ENCODE measurements at regions not wholly inside any gene's neighbourhood (a gene's known extent, or its start where the extent isn't known, plus 50 kb on each side); places are given as distances from the start of the nearest gene placed in this dataset.
A peak's percentile ranks its signal among the peaks of the same experiment; 100 is the strongest.
"Not testable (repeated sequence)": the region's sequence is repeated elsewhere in the genome, so short reads cannot be mapped to it uniquely, and the experiment has no call there.

DNA sequence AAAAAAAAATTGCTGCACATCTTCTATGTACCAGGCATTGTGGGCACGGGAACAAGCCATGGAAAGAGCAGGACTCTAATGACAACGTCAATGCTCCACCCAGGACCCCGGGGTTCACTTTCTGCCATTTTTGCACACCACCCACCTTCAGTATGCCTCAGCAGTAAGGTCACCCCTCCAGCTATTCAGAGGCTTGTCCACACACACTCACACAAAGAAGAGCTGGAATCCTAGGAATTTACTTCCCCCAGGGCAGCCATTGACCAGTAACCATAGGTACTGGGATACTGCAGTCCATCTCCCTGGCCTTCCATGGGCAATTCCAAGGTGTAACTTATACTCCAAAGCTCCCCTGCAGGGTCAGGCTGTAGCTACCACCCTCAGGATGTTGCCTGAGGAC is 170.8 kb downstream of the SUCLG1 start:
- DNase-seq (ENCODE audit: low read depth) = no peak

GRCh38 chr2:84286878-84287277 is 172.2 kb downstream of the SUCLG1 start:
- no peak for DNase-seq (ENCODE audit: low read depth)

DNA sequence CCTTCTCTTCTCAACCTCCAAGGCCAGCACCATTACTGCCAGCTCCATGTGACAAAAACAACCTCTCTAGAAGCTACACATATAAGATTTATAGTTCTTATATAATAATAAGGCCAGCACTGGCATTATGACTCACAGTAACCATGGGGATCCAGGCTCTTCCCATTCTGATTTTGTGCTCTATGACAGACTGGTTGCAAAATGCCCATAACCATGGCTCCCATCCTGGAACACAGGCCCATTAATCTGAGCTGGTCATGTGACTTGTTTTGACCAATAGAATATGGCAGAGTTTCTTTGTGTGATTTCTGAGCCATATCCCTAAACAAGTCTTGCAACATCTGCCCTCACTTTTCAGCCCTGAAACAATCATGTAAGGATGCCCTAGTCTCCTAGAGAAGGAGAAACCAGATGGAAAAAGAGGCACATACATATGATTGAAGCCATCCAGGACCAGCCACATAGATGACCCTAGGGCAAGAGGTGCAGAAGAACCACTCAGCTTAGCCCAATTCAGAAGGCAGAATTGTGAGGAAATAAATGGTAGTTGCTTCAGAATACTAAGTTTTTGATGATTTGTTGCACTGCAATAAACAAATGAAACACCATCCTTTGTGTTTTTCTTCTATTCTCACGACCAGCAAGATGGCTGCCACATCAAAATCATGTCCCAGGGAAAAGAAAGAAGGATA is 173.9 kb downstream of the SUCLG1 start:
- DNase-seq (ENCODE audit: low read depth) = no peak

DNA sequence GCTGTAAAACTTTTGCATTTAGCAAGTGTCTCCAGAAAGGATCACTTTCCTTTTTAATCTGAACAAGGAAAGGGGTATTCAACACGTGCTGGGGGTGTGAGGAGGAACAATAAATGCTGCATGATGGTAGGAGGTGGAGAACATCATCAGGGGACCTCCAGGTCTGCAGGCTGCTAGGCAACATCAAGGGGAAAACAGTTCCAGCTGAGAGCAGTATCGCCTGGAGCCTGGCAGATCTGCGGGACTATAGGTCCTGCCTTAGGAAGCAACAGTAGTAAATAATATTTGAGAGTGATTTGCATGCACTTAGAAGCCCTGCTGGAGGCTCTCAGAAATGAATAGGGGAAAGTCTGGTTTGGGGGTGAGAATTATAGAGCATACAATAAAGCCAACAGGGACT is 175.6 kb downstream of the SUCLG1 start:
- DNase-seq (ENCODE audit: low read depth) = no peak

DNA sequence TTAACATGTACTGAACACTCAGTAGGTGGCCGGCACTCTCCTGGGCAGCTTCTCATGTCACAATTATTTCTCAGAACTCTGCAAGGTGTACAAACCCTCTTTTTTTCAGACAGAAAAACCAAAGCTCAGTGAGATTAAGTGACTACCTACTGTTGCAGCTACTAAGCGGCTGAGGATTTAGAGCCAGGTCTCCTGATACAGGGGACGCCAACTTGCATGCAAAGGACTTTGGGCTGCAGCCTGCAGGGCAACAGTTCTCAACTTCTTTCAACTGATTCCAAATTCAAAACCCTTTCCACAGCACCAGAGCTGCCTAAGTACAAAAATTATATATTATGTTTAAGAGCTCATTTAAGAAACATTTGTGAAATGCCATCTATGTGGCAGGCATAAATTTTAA is 177.6 kb downstream of the SUCLG1 start:
- no peak for DNase-seq (ENCODE audit: low read depth)

DNA sequence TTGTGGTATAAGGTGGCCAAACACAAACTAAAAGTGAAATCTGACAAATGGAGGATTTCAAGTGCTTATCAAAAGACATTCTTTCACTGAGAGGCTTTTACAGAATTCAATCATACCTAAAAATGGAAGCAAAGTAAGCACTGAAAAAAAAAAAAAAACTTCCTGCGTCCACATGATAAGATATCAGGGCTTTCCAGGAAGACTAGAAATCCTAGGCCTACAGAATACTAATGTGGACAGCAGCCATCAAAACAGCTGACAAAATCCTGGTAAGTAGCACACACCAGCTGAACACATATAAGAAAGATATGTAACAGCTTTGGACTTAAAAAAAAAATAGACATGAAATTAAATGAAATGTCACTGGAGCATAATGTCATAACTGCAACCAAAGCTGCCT is 178.2 kb downstream of the SUCLG1 start:
- DNase-seq (ENCODE audit: low read depth) = no peak

DNA sequence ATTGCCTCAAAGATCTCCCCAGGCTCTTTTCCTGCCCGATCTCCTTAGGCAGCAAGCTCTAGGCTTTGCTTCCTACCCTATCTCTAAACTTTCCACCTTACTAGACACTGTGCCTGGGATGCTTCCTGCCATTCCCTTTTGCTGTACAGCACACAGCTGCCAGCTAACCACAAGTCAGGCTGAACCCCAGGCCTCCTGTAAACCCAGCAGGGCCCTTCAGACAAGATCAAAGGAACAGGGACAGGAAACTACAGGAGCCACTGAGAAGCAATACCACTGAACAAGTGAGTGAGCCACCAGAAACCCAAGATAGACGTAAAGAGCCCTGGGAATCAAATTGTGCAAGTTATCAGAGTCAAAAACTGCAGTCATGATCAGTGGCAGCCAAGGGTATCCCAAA is 180.7 kb downstream of the SUCLG1 start:
- no peak for DNase-seq (ENCODE audit: low read depth)

GRCh38 chr2:84276590-84277255 is 182.4 kb downstream of the SUCLG1 start:
- no peak for DNase-seq (ENCODE audit: low read depth)

DNA sequence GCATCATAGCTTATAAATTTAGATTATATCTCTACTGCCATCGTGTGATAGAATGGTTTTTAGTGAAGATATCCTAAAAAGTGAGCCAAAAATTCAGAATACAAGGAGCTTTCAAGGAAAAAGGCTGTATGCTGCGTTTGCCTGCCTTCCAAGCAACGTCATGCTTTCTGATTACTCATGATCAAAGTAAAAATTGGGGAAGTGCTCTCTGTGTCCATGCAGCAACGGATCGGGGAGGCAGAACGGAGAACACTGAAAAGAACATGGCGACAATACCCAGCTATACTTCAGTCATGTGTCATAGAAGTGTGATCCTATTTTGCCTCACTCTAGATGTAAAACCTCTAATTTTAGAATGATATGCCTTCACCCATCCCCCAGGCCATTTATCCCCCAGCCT is 185.7 kb downstream of the SUCLG1 start:
- no peak for DNase-seq (ENCODE audit: low read depth)

GRCh38 chr2:84271977-84272376 is 187.1 kb downstream of the SUCLG1 start:
- no peak for DNase-seq (ENCODE audit: low read depth)

DNA sequence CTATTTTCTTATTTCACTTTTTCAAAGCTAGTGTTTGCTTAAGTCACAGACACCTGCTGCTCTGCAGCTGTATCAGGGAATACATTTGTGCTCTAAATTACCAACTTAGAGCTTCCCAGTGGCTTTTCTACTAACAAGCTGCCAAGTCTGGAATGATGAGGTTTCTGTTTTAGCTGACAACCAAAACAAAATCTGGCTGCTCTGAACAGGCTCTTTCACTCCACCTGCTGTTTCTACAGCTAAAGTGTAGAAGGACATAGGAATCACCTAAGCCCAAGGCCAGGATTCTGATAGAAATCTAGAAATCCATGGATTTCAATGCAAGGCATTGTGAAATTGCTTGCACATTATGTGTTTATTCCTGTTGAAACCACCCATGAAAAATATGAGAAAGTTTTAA is 201.2 kb downstream of the SUCLG1 start:
- DNase-seq (ENCODE audit: low read depth) = no peak

DNA sequence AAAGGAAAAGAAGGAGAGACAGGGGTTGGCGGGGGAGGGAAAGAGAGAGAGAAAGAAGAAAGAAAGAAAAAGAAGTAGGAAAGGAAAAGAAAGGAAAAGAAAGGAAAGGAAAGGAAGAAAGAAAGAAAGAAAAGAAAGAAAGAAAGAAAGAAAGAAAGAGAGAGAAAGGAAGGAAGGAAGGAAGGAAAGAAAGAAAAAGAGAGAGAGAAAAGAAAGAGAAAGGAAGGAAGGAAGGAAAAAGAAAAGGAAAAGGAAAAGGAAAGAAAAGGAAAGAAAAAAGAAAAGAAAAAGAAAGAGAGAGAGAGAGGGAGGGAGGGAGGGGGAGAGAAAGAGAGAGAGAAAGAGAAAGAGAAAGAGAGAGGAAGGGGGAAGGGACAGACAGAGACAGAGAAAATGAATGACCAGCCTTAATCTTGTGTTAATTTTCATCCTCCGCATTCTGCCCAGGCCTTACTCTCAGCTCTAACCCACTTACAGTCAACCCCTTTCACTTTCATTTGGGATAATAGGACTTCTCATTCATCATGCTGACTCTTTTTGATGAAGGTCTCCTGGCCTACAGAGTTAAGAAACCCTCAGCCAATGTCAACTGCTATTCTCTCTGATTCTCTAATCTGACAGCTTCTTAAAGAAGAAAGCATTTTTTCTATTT is 207.3 kb downstream of the SUCLG1 start:
- no peak for DNase-seq (ENCODE audit: low read depth)

DNA sequence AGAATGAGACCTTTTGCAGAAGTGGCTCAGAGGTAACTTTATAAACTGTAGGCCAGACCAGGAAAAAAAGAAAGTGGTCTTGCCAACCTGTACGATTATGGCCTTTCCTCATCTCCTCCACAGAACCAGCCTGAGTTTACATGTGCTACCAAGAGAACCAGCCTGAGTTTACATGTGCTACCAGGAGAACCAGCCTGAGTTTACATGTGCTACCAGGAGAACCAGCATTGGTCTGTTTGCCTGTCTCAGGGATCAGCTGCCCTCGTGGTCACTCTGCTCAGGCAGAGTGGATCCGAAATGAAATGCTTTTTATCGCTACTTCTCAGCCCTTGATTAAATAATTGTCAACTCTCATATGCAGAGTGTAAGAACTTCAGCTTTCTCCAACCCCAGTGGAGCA is 209.9 kb downstream of the SUCLG1 start:
- no peak for DNase-seq (ENCODE audit: low read depth)

GRCh38 chr2:84247532-84247931 is 211.5 kb downstream of the SUCLG1 start:
- no peak for DNase-seq (ENCODE audit: low read depth)

DNA sequence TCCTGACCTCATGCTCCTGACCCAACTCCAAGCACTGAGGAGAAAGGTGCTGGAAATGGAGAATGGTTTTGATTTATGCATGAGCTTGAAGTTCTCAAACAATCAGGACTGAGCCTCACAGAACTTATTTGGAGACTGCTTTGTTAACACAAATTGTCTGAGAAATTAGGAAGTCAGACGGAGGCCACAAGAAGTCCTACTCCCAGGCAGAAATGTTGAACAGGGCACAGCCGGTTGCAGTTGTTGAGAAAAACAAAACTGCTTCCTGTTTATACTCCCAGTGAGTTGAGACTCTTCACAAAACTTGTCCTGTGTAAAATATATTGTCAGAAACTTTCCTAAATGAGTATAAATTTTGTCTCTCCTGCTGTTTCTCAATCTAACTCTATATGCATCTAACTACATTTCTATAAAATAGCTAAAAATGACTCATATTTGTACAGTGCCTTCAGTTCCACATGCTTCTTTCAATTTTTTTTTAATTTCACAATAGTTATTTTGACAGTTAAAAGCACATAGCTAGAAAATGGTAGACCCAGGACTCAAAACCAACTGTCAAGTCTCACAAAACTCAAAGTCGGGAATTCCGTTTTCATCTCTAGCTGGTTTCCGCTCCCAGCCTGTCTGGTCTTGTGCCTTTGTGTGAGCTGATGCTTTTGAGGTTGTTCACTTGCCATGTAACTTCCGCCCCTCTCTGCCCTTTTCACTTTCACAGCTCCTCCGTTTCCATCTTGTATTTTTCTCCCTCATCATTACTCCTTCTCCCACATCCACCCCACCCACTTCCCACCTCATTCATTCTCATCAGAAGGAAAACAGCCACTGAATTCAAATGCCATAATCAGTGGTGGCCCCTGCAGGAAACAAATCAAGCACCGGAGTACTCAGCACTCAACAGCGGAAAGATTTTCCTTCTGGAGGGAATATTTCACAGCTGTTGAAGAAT is 215.0 kb downstream of the SUCLG1 start:
- no peak for DNase-seq (ENCODE audit: low read depth)

GRCh38 chr2:84238907-84239306 is 220.2 kb downstream of the SUCLG1 start:
- no peak for DNase-seq (ENCODE audit: low read depth)

- no peak for DNase-seq (ENCODE audit: low read depth)
Observed at GRCh38 chr2:84236288-84236687, 222.8 kb downstream of the SUCLG1 start.

DNA sequence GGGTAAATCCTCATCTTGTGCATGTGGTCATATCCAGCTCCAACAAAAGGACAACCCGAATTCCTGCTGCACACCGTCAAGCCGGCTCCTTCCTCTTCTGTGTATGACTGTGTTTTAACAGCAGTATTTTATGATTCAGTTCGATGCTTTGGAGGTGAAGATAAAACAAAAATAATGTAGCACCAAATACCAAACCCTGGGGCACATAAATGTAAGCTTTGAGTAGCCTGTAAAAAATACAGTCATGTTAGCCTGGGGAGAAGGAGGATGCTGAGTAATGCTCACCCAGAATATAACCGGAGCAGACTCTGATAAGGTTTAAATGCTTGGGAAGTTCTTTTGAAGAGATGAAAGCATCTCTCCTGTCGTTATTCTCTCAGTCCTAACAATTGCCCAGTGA is 225.0 kb downstream of the SUCLG1 start:
- no peak for DNase-seq (ENCODE audit: low read depth)

- no peak for DNase-seq (ENCODE audit: low read depth)
Observed at GRCh38 chr2:84231478-84231877, 227.6 kb downstream of the SUCLG1 start.

GRCh38 chr2:84224121-84224520 is 235.0 kb downstream of the SUCLG1 start:
- no peak for DNase-seq (ENCODE audit: low read depth)

DNA sequence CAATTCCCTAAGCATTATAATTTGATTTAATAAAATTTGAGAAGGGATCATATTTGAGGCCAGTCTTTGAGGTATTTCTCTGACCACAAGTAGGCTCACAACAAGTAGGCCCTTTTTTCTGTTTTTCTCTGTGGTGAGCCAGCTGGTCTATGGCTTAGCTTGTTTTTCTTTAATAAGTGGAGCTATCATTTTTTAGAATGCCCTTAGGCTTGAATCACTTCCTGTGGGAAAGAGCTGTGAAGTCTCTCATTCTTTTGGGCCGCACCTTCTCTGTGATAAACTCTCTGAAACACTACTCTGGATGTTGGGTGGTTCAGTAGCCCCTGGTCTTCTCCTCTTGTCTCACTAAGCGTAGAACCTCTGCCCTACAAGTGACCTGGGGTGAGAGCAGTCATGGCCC is 235.9 kb downstream of the SUCLG1 start:
- peak; percentile 41 for DNase-seq (ENCODE audit: low read depth)

- not testable (repeated sequence) for DNase-seq (ENCODE audit: low read depth)
Observed at GRCh38 chr2:84221102-84221501, 238.0 kb downstream of the SUCLG1 start.

Measured in HS-27A (cell line).